GM23248 (cell line): ENCODE measurements at regions not wholly inside any gene's neighbourhood (a gene's known extent, or its start where the extent isn't known, plus 50 kb on each side); places are given as distances from the start of the nearest gene placed in this dataset.

Experiments used
- EZH2 ChIP-seq: fragments of 200-600 bp; sonication (generic); IDR thresholded peaks from 2 replicates; pipeline ENCODE4 v1.6.1; 2018; ENCODE audit warnings: antibody characterized with exemption, mild to moderate bottlenecking; ENCODE audit not compliant: insufficient read depth, poor library complexity, severe bottlenecking
- EZH2phosphoT487 ChIP-seq: fragments of 200-600 bp; sonication (generic); IDR thresholded peaks from 2 replicates; pipeline ENCODE4 v1.6.1; 2018; ENCODE audit warnings: antibody characterized with exemption, moderate library complexity, mild to moderate bottlenecking, low read depth; ENCODE audit not compliant: insufficient read depth

DNA sequence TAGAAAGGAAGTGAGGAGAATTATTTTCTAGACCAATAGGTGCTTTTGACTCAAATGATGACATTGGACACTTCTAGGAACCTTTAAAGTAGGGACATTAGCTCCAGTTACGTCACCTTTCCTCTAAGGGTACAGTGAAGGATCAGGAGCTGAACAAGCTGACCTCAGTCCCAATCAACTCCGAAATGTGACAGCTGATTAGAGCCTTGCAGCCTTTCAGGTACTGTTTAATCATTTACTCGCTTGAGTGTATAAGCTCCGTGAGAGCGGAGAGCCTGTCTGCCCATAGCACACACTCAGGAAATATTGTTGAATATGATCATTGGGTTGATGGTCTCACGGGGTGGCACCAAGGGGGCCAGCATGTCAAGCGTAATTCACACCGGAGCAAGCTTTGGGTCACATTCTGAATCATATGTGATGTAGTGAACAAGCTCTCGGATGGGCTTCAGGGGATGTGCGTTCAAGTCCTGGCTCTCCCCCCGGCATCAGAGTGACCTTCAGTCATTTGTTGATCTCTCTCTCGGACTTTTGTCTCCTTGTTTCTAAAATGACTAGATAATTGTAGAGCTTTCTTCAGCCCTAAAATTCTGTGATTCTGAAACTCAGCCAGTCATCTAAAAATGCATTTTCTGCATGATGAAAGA lies 141.9 kb downstream of the ZIC5 start:
- TF ChIP-seq EZH2: no peak
- TF ChIP-seq EZH2phosphoT487: no peak
